BJ (cell line): ENCODE measurements at regions not wholly inside any gene's neighbourhood (a gene's known extent, or its start where the extent isn't known, plus 50 kb on each side); places are given as distances from the start of the nearest gene placed in this dataset.
A peak's percentile ranks its signal among the peaks of the same experiment; 100 is the strongest.

Experiments used
- CTCF ChIA-PET: fragments of 350-600 bp; formaldehyde crosslinking; extraction: SDS; loops from one replicate; lab custom pipeline; 2021; ENCODE audit warnings: antibody characterized with exemption, inconsistent platforms; lab: Yijun Ruan, JAX
- POLR2A ChIA-PET: fragments of 300-600 bp; sonication (Branson Sonifier 250); formaldehyde crosslinking; extraction: SDS; loops from one replicate; lab custom pipeline; 2021; ENCODE audit warnings: antibody characterized with exemption; lab: Charles Lee
- DNase-seq: peaks from one replicate; pipeline ENCODE4 v3.0.0-alpha.2; 2011; ENCODE audit warnings: low read depth
- H3K27me3 ChIP-seq: 2 replicates; pipeline ENCODE4 v1.6.0; 2011; ENCODE audit warnings: low read length; ENCODE audit not compliant: control insufficient read depth, insufficient read depth
- H3K36me3 ChIP-seq: 2 replicates; pipeline ENCODE4 v1.5.1; 2011; ENCODE audit warnings: low read length; ENCODE audit not compliant: control insufficient read depth, insufficient read depth
- H3K4me3 ChIP-seq: 2 replicates; pipeline ENCODE4 v1.5.1; 2011; ENCODE audit warnings: low read depth, mild to moderate bottlenecking, control low read depth, low read length
- CTCF ChIP-seq: IDR thresholded peaks from 2 replicates; pipeline ENCODE4 v1.5.1; 2011; ENCODE audit warnings: low read depth, mild to moderate bottlenecking, control low read depth, inconsistent platforms, low read length, moderate library complexity; ENCODE audit not compliant: insufficient read depth

GRCh38 chr9:106587042-106587441 is 275.9 kb upstream of the ZNF462 start:
- no peaks in the 10 kb centered on the region for H3K36me3 ChIP-seq
- no peak for TF ChIP-seq CTCF
- no peak overlapping the region for H3K4me3 ChIP-seq
- ChIA-PET POLR2A (no interaction called here), CTCF (interaction anchor here (0.9 kb wide), 1 partner anchor 9 kb away, joined by 3 read pairs; no protein-coding TSS in a partner anchor)
- no peaks in the 10 kb centered on the region for H3K27me3 ChIP-seq
- DNase-seq, result peak; percentile 22

DNA sequence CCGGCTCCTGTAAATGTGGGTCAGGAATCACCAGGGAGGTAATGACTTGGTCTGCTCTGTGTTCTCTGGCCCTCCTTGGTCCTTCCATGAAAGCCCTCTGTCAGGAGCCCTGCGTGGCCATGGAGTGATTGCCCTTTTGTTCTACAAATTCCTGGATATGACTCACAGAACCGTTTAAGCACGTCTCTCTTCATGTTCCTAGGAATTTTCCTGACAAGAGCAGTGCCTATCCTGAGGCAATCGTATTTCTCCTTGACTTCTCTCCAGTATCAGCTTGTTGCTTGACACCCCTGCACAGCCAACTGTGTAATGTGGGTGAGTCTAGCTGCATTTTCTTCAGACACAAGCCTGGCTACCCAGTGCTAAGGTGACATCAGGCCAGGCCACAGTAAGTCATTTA is 274.3 kb upstream of the ZNF462 start:
- no peaks in the 10 kb centered on the region for H3K36me3 ChIP-seq

GRCh38 chr9:106590759-106591505 is 272.0 kb upstream of the ZNF462 start:
- POLR2A ChIA-PET, result no interaction called here
- DNase-seq, result no peak
- H3K27me3 ChIP-seq, result no peaks in the 10 kb centered on the region
- H3K4me3 ChIP-seq, result no peak overlapping the region
- no peak for TF ChIP-seq CTCF
- CTCF ChIA-PET, result interaction anchor here (0.7 kb wide), 1 partner anchor 269 kb away, joined by 3 read pairs; no protein-coding TSS in a partner anchor
- no peaks in the 10 kb centered on the region for H3K36me3 ChIP-seq

More for the DNA sequence above, 274.3 kb upstream of the ZNF462 start:
- H3K4me3 ChIP-seq, result no peak overlapping the region
- ChIA-PET POLR2A (interaction anchor here (0.6 kb wide), 1 partner anchor 272 kb away, joined by 3 read pairs; no protein-coding TSS in a partner anchor), CTCF (no interaction called here)
- DNase-seq, result peak; percentile 23
- no peaks in the 10 kb centered on the region for H3K27me3 ChIP-seq
- TF ChIP-seq CTCF, result no peak

- no peak for TF ChIP-seq CTCF
- no peaks in the 10 kb centered on the region for H3K36me3 ChIP-seq
- no peaks in the 10 kb centered on the region for H3K27me3 ChIP-seq
- CTCF ChIA-PET, result interaction anchor here (0.7 kb wide), 1 partner anchor 129 kb away, joined by 3 read pairs; no protein-coding TSS in a partner anchor
- POLR2A ChIA-PET, result no interaction called here
- H3K4me3 ChIP-seq, result no peak overlapping the region
- no peak for DNase-seq
These were observed 269.8 kb upstream of the ZNF462 start for GRCh38 chr9:106593201-106593600.

- Histone ChIP-seq H3K36me3 (no peaks in the 10 kb centered on the region), H3K27me3 (no peaks in the 10 kb centered on the region), H3K4me3 (no peak overlapping the region)
- no peak for TF ChIP-seq CTCF
- ChIA-PET POLR2A (no interaction called here), CTCF (no interaction called here)
- no peak for DNase-seq
These were observed 266.0 kb upstream of the ZNF462 start for GRCh38 chr9:106596984-106597383.
